A549 (cell line): ENCODE measurements at regions not wholly inside any gene's neighbourhood (a gene's known extent, or its start where the extent isn't known, plus 50 kb on each side); places are given as distances from the start of the nearest gene placed in this dataset.

ENCODE experiments used
- CEBPB ChIP-seq, 2 experiments: fragments of >200 bp in 1 of 2; sonication (Bioruptor Twin) in 1 of 2; formaldehyde crosslinking in 1 of 2; IDR thresholded peaks; 2 replicates each; pipeline ENCODE4 v1.6.1; 2012 to 2016
- CTCF ChIP-seq: fragments of >200 bp; sonication (Bioruptor Twin); formaldehyde crosslinking; IDR thresholded peaks from 3 replicates; pipeline ENCODE4 v1.5.1; 2016
- MAFK ChIP-seq: fragments of 450-650 bp; IDR thresholded peaks from 2 replicates; pipeline ENCODE4 v1.6.1; 2014; ENCODE audit not compliant: partially characterized antibody
- RCOR1 ChIP-seq: fragments of 150-350 bp; IDR thresholded peaks from 2 replicates; pipeline ENCODE4 v1.6.1; 2014; ENCODE audit warnings: antibody characterized with exemption, low read length, low read depth
- REST ChIP-seq: fragments of 200-600 bp; sonication (generic); IDR thresholded peaks from 2 replicates; pipeline ENCODE4 v1.6.1; 2016; ENCODE audit warnings: antibody characterized with exemption, mild to moderate bottlenecking, moderate library complexity

GRCh38 chr6:19530188-19530587, 307.0 kb upstream of the ID4 start:
- TF ChIP-seq RCOR1 = no peak
- TF ChIP-seq CTCF = no peak
- TF ChIP-seq MAFK = no peak
- TF ChIP-seq REST = no peak
- TF ChIP-seq CEBPB (IDR thresholded peaks at IDR 0.05) = no peak
